K562 (cell line): ENCODE measurements at regions not wholly inside any gene's neighbourhood (a gene's known extent, or its start where the extent isn't known, plus 50 kb on each side); places are given as distances from the start of the nearest gene placed in this dataset.
A peak's percentile ranks its signal among the peaks of the same experiment; 100 is the strongest.

Experiments used
- CREB3 ChIP-seq: fragments of 450-650 bp; conservative IDR thresholded peaks from 2 replicates; pipeline ENCODE4 v1.6.1; 2016; ENCODE audit warnings: missing genetic modification characterization, low read depth, mild to moderate bottlenecking, missing compliant biosample characterization, moderate library complexity
- CXXC5 ChIP-seq: fragments of 250-450 bp; sonication (Bioruptor Pico); IDR thresholded peaks from 2 replicates; pipeline ENCODE4 v1.8.0; 2022; ENCODE audit warnings: inconsistent platforms, mild to moderate bottlenecking, moderate library complexity
- E2F3 ChIP-seq: fragments of 250-450 bp; sonication (Bioruptor Pico); IDR thresholded peaks from 2 replicates; pipeline ENCODE4 v1.4.0; 2020; ENCODE audit warnings: mild to moderate bottlenecking
- GMEB1 ChIP-seq: fragments of 250-450 bp; sonication (Bioruptor Pico); IDR thresholded peaks from 2 replicates; pipeline ENCODE4 v1.4.0; 2020; ENCODE audit warnings: mild to moderate bottlenecking
- IFI16 ChIP-seq: fragments of 250-450 bp; sonication (Bioruptor Pico); IDR thresholded peaks from 2 replicates; pipeline ENCODE4 v2.1.2; 2022; ENCODE audit warnings: mild to moderate bottlenecking, inconsistent platforms
- ILK ChIP-seq: fragments of 450-650 bp; IDR thresholded peaks from 2 replicates; pipeline ENCODE4 v1.6.1; 2016; ENCODE audit warnings: missing genetic modification characterization, low read depth, mild to moderate bottlenecking, missing compliant biosample characterization, moderate library complexity, borderline replicate concordance
- KLF10 ChIP-seq: fragments of 250-450 bp; sonication (Bioruptor Pico); IDR thresholded peaks from 2 replicates; pipeline ENCODE4 v1.6.1; 2021; ENCODE audit warnings: matching md5 sums
- KLF6 ChIP-seq: fragments of 250-450 bp; sonication (Bioruptor Pico); IDR thresholded peaks from 2 replicates; pipeline ENCODE4 v1.4.0; 2020; ENCODE audit warnings: mild to moderate bottlenecking, moderate library complexity, borderline replicate concordance
- MXD1 ChIP-seq: fragments of 250-450 bp; sonication (Bioruptor Pico); IDR thresholded peaks from 2 replicates; pipeline ENCODE4 v1.8.0; 2021; ENCODE audit warnings: borderline replicate concordance, mild to moderate bottlenecking, moderate library complexity; ENCODE audit not compliant: poor library complexity, severe bottlenecking
- NR4A1 ChIP-seq, 2 experiments: fragments of 250-450 bp in 1 of 2; fragments of 450-650 bp in 1 of 2; sonication (Bioruptor Pico) in 1 of 2; IDR thresholded peaks; 2 replicates each; pipeline versions ENCODE4 v1.4.0 to v1.6.1; 2016 to 2020; ENCODE audit warnings: mild to moderate bottlenecking in 2 of 2, missing compliant biosample characterization in 1 of 2, missing genetic modification characterization in 1 of 2, moderate library complexity in 1 of 2
- PPARD ChIP-seq: fragments of 250-450 bp; sonication (Bioruptor Pico); IDR thresholded peaks from 2 replicates; pipeline ENCODE4 v1.8.0; 2022; ENCODE audit warnings: inconsistent platforms, mild to moderate bottlenecking, moderate library complexity
- PTTG1 ChIP-seq: fragments of 450-650 bp; IDR thresholded peaks from 2 replicates; pipeline ENCODE4 v1.6.1; 2016; ENCODE audit warnings: low read depth, mild to moderate bottlenecking, missing genetic modification characterization, missing compliant biosample characterization
- SMAD4 ChIP-seq: fragments of 250-450 bp; sonication (Bioruptor Pico); conservative IDR thresholded peaks from 2 replicates; pipeline ENCODE4 v1.8.0; 2021; ENCODE audit warnings: inconsistent platforms, mild to moderate bottlenecking, moderate library complexity
- TEAD1 ChIP-seq, 2 experiments: fragments of 450-650 bp in 1 of 2; sonication (generic) in 1 of 2; formaldehyde crosslinking; IDR thresholded peaks; 2 replicates each; pipeline versions ENCODE4 v1.4.0 to v1.8.0; 2020 to 2022; ENCODE audit warnings: mild to moderate bottlenecking in 2 of 2, missing genetic modification reagents in 1 of 2
- TSHZ1 ChIP-seq: fragments of 250-450 bp; sonication (Bioruptor Pico); IDR thresholded peaks from 2 replicates; pipeline ENCODE4 v1.4.0; 2020; ENCODE audit warnings: mild to moderate bottlenecking, moderate library complexity
- ZNF133 ChIP-seq: fragments of 250-450 bp; sonication (Bioruptor Pico); IDR thresholded peaks from 2 replicates; pipeline ENCODE4 v1.4.0; 2020; ENCODE audit warnings: mild to moderate bottlenecking
- ZNF197 ChIP-seq: fragments of 200-800 bp; sonication (Bioruptor generic); IDR thresholded peaks from 2 replicates; pipeline ENCODE4 v1.6.1; 2016; ENCODE audit warnings: low read depth, missing genetic modification characterization, missing compliant biosample characterization
- ZNF311 ChIP-seq: fragments of 250-450 bp; sonication (Bioruptor Pico); IDR thresholded peaks from 2 replicates; pipeline ENCODE4 v1.4.0; 2020; ENCODE audit warnings: mild to moderate bottlenecking, moderate library complexity
- ZNF79 ChIP-seq: fragments of 250-450 bp; sonication (Bioruptor Pico); IDR thresholded peaks from 2 replicates; pipeline ENCODE4 v1.4.0; 2020; ENCODE audit warnings: low read depth, mild to moderate bottlenecking, moderate library complexity

- TF ChIP-seq TSHZ1 (CRISPR knock-in tag) (peak; percentile 87; the same call in 1 of the 2 replicates), ZNF197 (CRISPR knock-in tag) (peak; percentile 80; the same call in 1 of the 2 replicates), CREB3 (tag) (peak; percentile 98), ZNF311 (CRISPR knock-in tag) (peak; percentile 83), CXXC5 (peak; percentile 91), ZNF133 (CRISPR knock-in tag) (peak; percentile 84; the same call in 1 of the 2 replicates), KLF6 (peak; percentile 92; the same call in 1 of the 2 replicates), PPARD (peak; percentile 65; the same call in 1 of the 2 replicates), NR4A1 (CRISPR knock-in tag; IDR thresholded peaks at IDR 0.05) (peak; percentile 95), NR4A1 (tag; IDR thresholded peaks at IDR 0.05) (peak; percentile 97), GMEB1 (CRISPR knock-in tag) (peak; percentile 43; the same call in 1 of the 2 replicates), KLF10 (0 out of 2 replicates have a peak, but pooled peaks have one; percentile 36), ILK (tag) (peak; percentile 79), MXD1 (CRISPR knock-in tag) (peak; percentile 22), IFI16 (CRISPR knock-in tag) (peak; percentile 60; the same call in 1 of the 2 replicates), PTTG1 (tag) (peak; percentile 94), SMAD4 (CRISPR knock-in tag) (peak; percentile 98), TEAD1 (CRISPR knock-in tag; IDR thresholded peaks at IDR 0.05) (peak in 1 of 2 experiments; percentile 91; a peak in 2 of 4 replicates), E2F3 (CRISPR knock-in tag) (peak; percentile 83; the same call in 1 of the 2 replicates), ZNF79 (CRISPR knock-in tag) (0 out of 2 replicates have a peak, but pooled peaks have one; percentile 40)
Observed at GRCh38 chr5:71398859-71399258, 56.6 kb upstream of the BDP1 start (continued).
